Common myeloid progenitor, CD34-positive (primary cell): ENCODE measurements at regions not wholly inside any gene's neighbourhood (a gene's known extent, or its start where the extent isn't known, plus 50 kb on each side); places are given as distances from the start of the nearest gene placed in this dataset.

ENCODE experiments used
- CTCF ChIA-PET: fragments of 350-600 bp; sonication (Branson Sonifier 250); formaldehyde crosslinking; loops from one replicate; lab custom pipeline; 2021; ENCODE audit warnings: antibody characterized with exemption; lab: Charles Lee
- POLR2A ChIA-PET: fragments of 350-600 bp; sonication (Branson Sonifier 250); formaldehyde crosslinking; loops from one replicate; lab custom pipeline; 2021; ENCODE audit warnings: antibody characterized with exemption; lab: Charles Lee
- DNase-seq, 3 donors: peaks; one replicate each; pipeline versions ENCODE4 v3.0.0 to v3.0.0-alpha.2; 2013
- H3K27ac ChIP-seq, 2 experiments: 1 replicate in 1 of 2; 2 replicates in 1 of 2; pipeline ENCODE4 v1.7.0; 2013; ENCODE audit warnings: inconsistent platforms in 2 of 2, low read length in 2 of 2, mild to moderate bottlenecking in 2 of 2, low read depth in 1 of 2, moderate library complexity in 1 of 2; ENCODE audit not compliant: severe bottlenecking in 2 of 2, insufficient read depth in 1 of 2, poor library complexity in 1 of 2
- H3K27me3 ChIP-seq, 5 experiments: replicated peaks in 2 of 5; 1 replicate in 3 of 5; 2 replicates in 2 of 5; pipeline versions ENCODE4 v1.6.1 to v1.7.0; 2013; ENCODE audit warnings: low read length in 4 of 5, mild to moderate bottlenecking in 2 of 5, moderate library complexity in 2 of 5, inconsistent platforms in 1 of 5; ENCODE audit not compliant: insufficient read depth in 5 of 5, control insufficient read depth in 4 of 5
- H3K36me3 ChIP-seq, 4 experiments: 1 replicate in 2 of 4; 2 replicates in 2 of 4; pipeline versions ENCODE4 v1.6.1 to v1.7.0; 2013; ENCODE audit warnings: low read length in 3 of 4, control low read depth in 1 of 4, mild to moderate bottlenecking in 1 of 4; ENCODE audit not compliant: control insufficient read depth in 4 of 4, insufficient read depth in 4 of 4
- H3K4me1 ChIP-seq, 4 experiments: 1 replicate in 3 of 4; 2 replicates in 1 of 4; pipeline versions ENCODE4 v1.6.1 to v1.7.1; 2013; ENCODE audit warnings: low read length in 3 of 4, mild to moderate bottlenecking in 3 of 4, control low read depth in 1 of 4, inconsistent platforms in 1 of 4, moderate library complexity in 1 of 4; ENCODE audit not compliant: control insufficient read depth in 4 of 4, insufficient read depth in 4 of 4; ENCODE audit errors: control extremely low read depth in 1 of 4
- H3K4me3 ChIP-seq, 7 experiments: 1 replicate in 4 of 7; 2 replicates in 3 of 7; pipeline versions ENCODE4 v1.5.1 to v1.7.0; 2013; ENCODE audit warnings: mild to moderate bottlenecking in 7 of 7, low read length in 6 of 7, moderate library complexity in 6 of 7, inconsistent platforms in 2 of 7, low read depth in 2 of 7, control low read depth in 1 of 7; ENCODE audit not compliant: insufficient read depth in 4 of 7, control insufficient read depth in 1 of 7; ENCODE audit errors: extremely low read depth in 1 of 7
- H3K9me3 ChIP-seq, 5 experiments: 1 replicate in 4 of 5; 2 replicates in 1 of 5; pipeline versions ENCODE4 v1.6.1 to v1.7.1; 2013; ENCODE audit warnings: low read length in 4 of 5, mild to moderate bottlenecking in 2 of 5, inconsistent platforms in 1 of 5, low read depth in 1 of 5, moderate library complexity in 1 of 5; ENCODE audit not compliant: control insufficient read depth in 4 of 5, insufficient read depth in 2 of 5; ENCODE audit errors: control extremely low read depth in 1 of 5
- WGBS: methylation state at CpG from one replicate; pipeline ENCODE4 v1.1.5; 2013; ENCODE audit not compliant: insufficient coverage; 5-methylcytosine and 5-hydroxymethylcytosine counted together

GRCh38 chr11:45597097-45597496 is 68.3 kb downstream of the CHST1 start:
- peaks cover 0 to 27% (median 18%) of the 10 kb centered on the region in 5 experiments for H3K27me3 ChIP-seq
- 82% methylated on average over 2 of the region's 3 CpGs for WGBS
- no peak overlapping the region for H3K4me3 ChIP-seq
- peaks cover 0 to 5% (median 1%) of the 10 kb centered on the region in 5 experiments for H3K9me3 ChIP-seq
- ChIA-PET CTCF (no interaction called here), POLR2A (no interaction called here)
- no peaks in the 10 kb centered on the region for H3K4me1 ChIP-seq
- no peak for DNase-seq
- H3K27ac ChIP-seq = no peak overlapping the region
- no peaks in the 10 kb centered on the region for H3K36me3 ChIP-seq

GRCh38 chr11:45596571-45596970 is 68.9 kb downstream of the CHST1 start:
- Histone ChIP-seq H3K4me1 (no peaks in the 10 kb centered on the region), H3K27ac (no peak overlapping the region), H3K9me3 (peaks cover 0 to 5% (median 1%) of the 10 kb centered on the region in 5 experiments), H3K4me3 (no peak overlapping the region), H3K36me3 (no peaks in the 10 kb centered on the region), H3K27me3 (peaks cover 0 to 27% (median 18%) of the 10 kb centered on the region in 5 experiments)
- POLR2A ChIA-PET = no interaction called here
- DNase-seq = no peak
- 82% methylated on average over 5 of the region's 6 CpGs for WGBS
- CTCF ChIA-PET = no interaction called here

- Histone ChIP-seq H3K27ac (no peak overlapping the region), H3K36me3 (no peaks in the 10 kb centered on the region), H3K4me3 (no peak overlapping the region), H3K4me1 (no peaks in the 10 kb centered on the region), H3K9me3 (no peaks in the 10 kb centered on the region), H3K27me3 (peaks cover 0 to 28% (median 18%) of the 10 kb centered on the region in 5 experiments)
- no peak for DNase-seq
- POLR2A ChIA-PET = no interaction called here
- 92% methylated on average over 2 of the region's 4 CpGs for WGBS
- CTCF ChIA-PET = no interaction called here
Observed at GRCh38 chr11:45593992-45594391, 71.4 kb downstream of the CHST1 start.

- Histone ChIP-seq H3K4me3 (no peak overlapping the region), H3K36me3 (no peaks in the 10 kb centered on the region), H3K9me3 (no peaks in the 10 kb centered on the region), H3K4me1 (no peaks in the 10 kb centered on the region), H3K27ac (no peak overlapping the region), H3K27me3 (peaks cover 3 to 28% (median 16%) of the 10 kb centered on the region in 5 experiments)
- CTCF ChIA-PET = interaction anchor here (0.6 to 0.8 kb wide), 2 partner anchors 13 to 15 kb away, joined by 3 to 4 read pairs; no protein-coding TSS in a partner anchor
- POLR2A ChIA-PET = no interaction called here
- DNase-seq = no peak
- 85% methylated on average over 5 of the region's 6 CpGs for WGBS
Observed at GRCh38 chr11:45592636-45593035, 72.8 kb downstream of the CHST1 start.

- Histone ChIP-seq H3K4me1 (no peaks in the 10 kb centered on the region), H3K36me3 (no peaks in the 10 kb centered on the region), H3K9me3 (no peaks in the 10 kb centered on the region), H3K4me3 (no peak overlapping the region), H3K27ac (no peak overlapping the region), H3K27me3 (peaks cover 3 to 22% (median 11%) of the 10 kb centered on the region in 5 experiments)
- ChIA-PET CTCF (no interaction called here), POLR2A (no interaction called here)
- no peak for DNase-seq
- WGBS = 85% methylated on average over 3 of the region's 3 CpGs
Observed at GRCh38 chr11:45590743-45591142, 74.7 kb downstream of the CHST1 start.

- Histone ChIP-seq H3K27ac (no peak overlapping the region), H3K4me1 (no peaks in the 10 kb centered on the region), H3K4me3 (no peak overlapping the region), H3K36me3 (no peaks in the 10 kb centered on the region), H3K27me3 (peaks cover 0 to 29% (median 3%) of the 10 kb centered on the region in 5 experiments), H3K9me3 (no peaks in the 10 kb centered on the region)
- POLR2A ChIA-PET = no interaction called here
- DNase-seq = no peak
- 76% methylated on average over 3 of the region's 5 CpGs for WGBS
- CTCF ChIA-PET = no interaction called here
Observed at GRCh38 chr11:45585205-45585604, 80.2 kb downstream of the CHST1 start.

DNA sequence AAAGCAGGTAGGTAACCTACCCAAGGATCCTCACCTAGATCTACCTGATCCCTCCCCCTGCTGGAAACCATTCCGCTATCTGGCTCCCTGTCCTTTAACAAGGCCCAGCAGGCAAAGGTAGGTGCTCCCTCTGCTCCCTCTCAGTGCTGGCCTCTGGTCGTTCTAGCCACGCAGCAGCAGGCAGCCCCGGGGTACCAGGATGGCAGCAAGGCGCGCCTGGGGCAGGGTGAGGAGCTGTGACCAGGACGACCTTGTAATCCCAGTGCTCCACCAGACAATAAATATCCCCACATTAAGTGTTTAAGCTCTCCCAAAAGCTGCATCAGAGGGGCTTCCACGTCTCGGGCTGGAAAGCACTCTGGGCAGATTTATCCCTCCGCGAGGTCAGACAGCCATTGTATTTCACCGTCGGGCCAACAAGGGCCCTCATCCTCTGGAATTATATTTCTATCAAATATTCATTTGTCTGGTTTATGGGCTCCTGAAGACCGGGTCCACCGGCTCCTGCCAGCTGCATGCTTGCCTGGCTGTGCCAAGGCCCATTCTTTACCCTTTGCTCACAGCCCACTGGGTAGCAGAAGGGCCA is 81.3 kb downstream of the CHST1 start:
- Histone ChIP-seq H3K27ac (no peak overlapping the region), H3K9me3 (no peaks in the 10 kb centered on the region), H3K27me3 (peaks cover 0 to 30% (median 3%) of the 10 kb centered on the region in 5 experiments), H3K4me1 (no peaks in the 10 kb centered on the region), H3K36me3 (no peaks in the 10 kb centered on the region), H3K4me3 (no peak overlapping the region)
- ChIA-PET POLR2A (no interaction called here), CTCF (no interaction called here)
- DNase-seq = no peak
- WGBS = 98% methylated on average over 13 of the region's 15 CpGs
